Stimulated activated CD8-positive, alpha-beta memory T cell treated with anti-CD3 and anti-CD28 coated beads, Interleukin-4, amount 100 ng/mL, for 24 hours (primary cell): ENCODE measurements at regions not wholly inside any gene's neighbourhood (a gene's known extent, or its start where the extent isn't known, plus 50 kb on each side); places are given as distances from the start of the nearest gene placed in this dataset.

Experiments
- DNase-seq: peaks from one replicate; pipeline ENCODE4 v3.0.0-alpha.2; 2020; ENCODE audit warnings: low read depth

- no peak for DNase-seq
Measured at GRCh38 chr12:116651089-116651488, 86.8 kb downstream of the SPRING1 start.

- no peak for DNase-seq
Measured at GRCh38 chr12:116650585-116651087, 87.2 kb downstream of the SPRING1 start.

- DNase-seq = no peak
Measured at GRCh38 chr12:116650062-116650461, 87.8 kb downstream of the SPRING1 start.

- DNase-seq = no peak
Measured at GRCh38 chr12:116647813-116648212, 88.6 kb downstream of the MAP1LC3B2 start.

- no peak for DNase-seq
Measured at GRCh38 chr12:116646901-116647300, 87.7 kb downstream of the MAP1LC3B2 start.

GRCh38 chr12:116644806-116645205 lies 85.6 kb downstream of the MAP1LC3B2 start:
- DNase-seq = no peak

GRCh38 chr12:116642683-116643082 lies 83.5 kb downstream of the MAP1LC3B2 start:
- no peak for DNase-seq

GRCh38 chr12:116642106-116642505 lies 82.9 kb downstream of the MAP1LC3B2 start:
- DNase-seq = no peak

GRCh38 chr12:116640281-116640680 lies 81.1 kb downstream of the MAP1LC3B2 start:
- no peak for DNase-seq

GRCh38 chr12:116639765-116640164 lies 80.6 kb downstream of the MAP1LC3B2 start:
- DNase-seq = no peak

- no peak for DNase-seq
Measured at GRCh38 chr12:116638376-116638775, 79.2 kb downstream of the MAP1LC3B2 start.

- DNase-seq = no peak
Measured at GRCh38 chr12:116637589-116638150, 78.5 kb downstream of the MAP1LC3B2 start.

- no peak for DNase-seq
Measured at GRCh38 chr12:116636608-116637519, 77.7 kb downstream of the MAP1LC3B2 start.

GRCh38 chr12:116635487-116635886 lies 76.3 kb downstream of the MAP1LC3B2 start:
- no peak for DNase-seq

- no peak for DNase-seq
Measured at GRCh38 chr12:116633476-116633875, 74.3 kb downstream of the MAP1LC3B2 start.

- no peak for DNase-seq
Measured at GRCh38 chr12:116631619-116632018, 72.4 kb downstream of the MAP1LC3B2 start.

- DNase-seq = no peak
Measured at GRCh38 chr12:116630762-116631161, 71.6 kb downstream of the MAP1LC3B2 start.

- no peak for DNase-seq
Measured at GRCh38 chr12:116629480-116629879, 70.3 kb downstream of the MAP1LC3B2 start.

GRCh38 chr12:116628989-116629388 lies 69.8 kb downstream of the MAP1LC3B2 start:
- no peak for DNase-seq

- no peak for DNase-seq
Measured at GRCh38 chr12:116628450-116628793, 69.2 kb downstream of the MAP1LC3B2 start.
